ENCODE measurements at regions not wholly inside any gene's neighbourhood (a gene's known extent, or its start where the extent isn't known, plus 50 kb on each side); places are given as distances from the start of the nearest gene placed in this dataset.

DNA sequence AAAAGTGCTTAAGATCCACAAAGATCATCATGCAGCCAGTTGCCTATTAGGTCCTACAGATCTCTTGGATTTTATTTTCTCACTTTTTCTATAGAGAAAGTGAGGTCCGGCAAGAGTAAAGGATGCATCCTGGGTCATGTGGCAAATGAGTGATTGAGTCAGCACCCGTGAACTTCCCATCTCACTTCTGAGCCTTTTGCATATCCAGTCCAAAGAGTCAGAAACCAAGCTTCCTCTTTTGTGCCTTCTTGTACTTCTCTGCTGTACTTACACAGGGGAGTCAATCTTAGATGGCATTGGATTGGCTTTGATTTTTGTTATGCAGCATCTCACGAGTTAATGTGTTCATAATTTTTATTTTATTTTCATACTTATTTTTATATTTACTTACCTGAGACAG, 114.2 kb upstream of the IRX5 start:
- Histone ChIP-seq H3K27me3 (ENCODE audit: control insufficient read depth, insufficient read depth, low read length) (no peaks in the 10 kb centered on the region), H3K9me3 (ENCODE audit: control insufficient read depth, insufficient read depth, low read length) (no peaks in the 10 kb centered on the region), H3K27ac (ENCODE audit: low read depth, low read length) (no peak overlapping the region), H3K4me1 (ENCODE audit: control insufficient read depth, insufficient read depth, low read length) (no peaks in the 10 kb centered on the region), H3K4me3 (ENCODE audit: low read depth, low read length) (no peak overlapping the region), H3K36me3 (ENCODE audit: control insufficient read depth, insufficient read depth, low read length) (no peaks in the 10 kb centered on the region)
- no peak for DNase-seq (ENCODE audit: low read depth in 4 of 6, low spot score in 6 of 6)
- WGBS (ENCODE audit: insufficient coverage), result no CpG with 5 or more reads among the region's 3 CpGs

DNA sequence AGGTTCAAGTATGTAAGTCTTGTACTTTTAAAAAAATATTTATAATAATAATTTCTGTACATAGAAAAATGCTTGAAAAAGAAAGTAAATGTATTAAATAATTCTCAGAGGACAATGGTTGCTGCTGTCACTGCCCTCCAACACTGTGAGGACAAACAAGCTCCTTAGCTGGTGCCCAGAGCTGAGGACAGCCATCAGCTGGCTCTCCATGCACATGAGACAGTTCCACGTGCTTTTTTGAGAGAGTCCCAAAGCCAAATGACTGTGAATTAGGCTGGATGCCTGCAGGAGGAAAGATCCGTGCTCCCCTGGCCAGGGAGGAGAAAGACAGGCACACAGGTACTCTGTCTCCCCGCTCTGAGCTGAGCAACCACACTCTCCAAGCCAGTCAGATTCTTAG, 115.5 kb upstream of the IRX5 start:
- 81% methylated on average over 2 of the region's 3 CpGs for WGBS (ENCODE audit: insufficient coverage)
- no peak for DNase-seq (ENCODE audit: low read depth in 4 of 6, low spot score in 6 of 6)
- no peaks in the 10 kb centered on the region for H3K4me1 ChIP-seq (ENCODE audit: control insufficient read depth, insufficient read depth, low read length)
- no peaks in the 10 kb centered on the region for H3K9me3 ChIP-seq (ENCODE audit: control insufficient read depth, insufficient read depth, low read length)
- H3K4me3 ChIP-seq (ENCODE audit: low read depth, low read length), result no peak overlapping the region
- no peaks in the 10 kb centered on the region for H3K36me3 ChIP-seq (ENCODE audit: control insufficient read depth, insufficient read depth, low read length)
- no peak overlapping the region for H3K27ac ChIP-seq (ENCODE audit: low read depth, low read length)
- no peaks in the 10 kb centered on the region for H3K27me3 ChIP-seq (ENCODE audit: control insufficient read depth, insufficient read depth, low read length)

DNA sequence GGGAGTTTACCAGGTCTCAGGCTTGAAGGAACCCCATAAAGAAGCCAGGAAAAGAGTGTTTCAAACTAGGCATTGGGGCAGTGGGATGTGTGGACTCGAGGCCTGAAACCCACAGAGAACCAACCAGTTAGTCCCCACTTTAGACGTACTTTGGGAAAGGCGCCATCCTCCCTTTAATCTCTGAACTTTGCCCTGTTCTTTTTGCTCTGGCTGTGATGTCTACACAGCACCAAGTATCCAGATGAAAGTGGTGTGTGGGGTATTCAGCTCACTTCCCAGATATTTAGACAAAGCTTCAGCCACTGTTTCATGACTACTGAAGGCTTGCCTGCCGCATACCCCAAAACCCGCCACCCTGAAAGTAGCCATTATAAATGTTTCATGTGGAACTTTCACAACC, 116.9 kb upstream of the IRX5 start:
- DNase-seq (ENCODE audit: low read depth in 4 of 6, low spot score in 6 of 6), result no peak
- no peak overlapping the region for H3K4me3 ChIP-seq (ENCODE audit: low read depth, low read length)
- WGBS (ENCODE audit: insufficient coverage), result 83% methylated on average over 2 of the region's 5 CpGs
- no peaks in the 10 kb centered on the region for H3K4me1 ChIP-seq (ENCODE audit: control insufficient read depth, insufficient read depth, low read length)
- H3K27me3 ChIP-seq (ENCODE audit: control insufficient read depth, insufficient read depth, low read length), result no peaks in the 10 kb centered on the region
- no peaks in the 10 kb centered on the region for H3K9me3 ChIP-seq (ENCODE audit: control insufficient read depth, insufficient read depth, low read length)
- H3K36me3 ChIP-seq (ENCODE audit: control insufficient read depth, insufficient read depth, low read length), result no peaks in the 10 kb centered on the region
- no peak overlapping the region for H3K27ac ChIP-seq (ENCODE audit: low read depth, low read length)

DNA sequence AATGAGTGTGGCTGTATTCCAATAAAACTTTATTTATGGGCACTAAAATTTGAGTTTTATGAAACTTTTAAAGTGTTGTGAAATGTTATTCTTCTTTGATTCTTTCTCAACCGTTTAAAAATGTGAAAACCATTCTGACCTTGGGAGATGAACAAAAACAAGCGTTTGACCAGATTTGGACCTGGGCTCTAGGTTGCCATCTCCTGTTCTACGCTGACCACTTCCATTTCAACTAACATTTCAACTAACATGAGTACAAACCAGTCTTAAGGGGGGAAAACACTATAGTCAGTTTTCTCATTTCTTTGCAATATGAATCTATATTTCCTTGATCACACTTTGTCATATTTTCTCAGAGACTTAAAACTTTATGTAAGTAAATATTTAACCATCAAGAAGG, 118.4 kb upstream of the IRX5 start:
- H3K4me1 ChIP-seq (ENCODE audit: control insufficient read depth, insufficient read depth, low read length), result no peaks in the 10 kb centered on the region
- H3K27me3 ChIP-seq (ENCODE audit: control insufficient read depth, insufficient read depth, low read length), result no peaks in the 10 kb centered on the region
- H3K9me3 ChIP-seq (ENCODE audit: control insufficient read depth, insufficient read depth, low read length), result no peaks in the 10 kb centered on the region
- 60% methylated on average over 1 of the region's 3 CpGs for WGBS (ENCODE audit: insufficient coverage)
- DNase-seq (ENCODE audit: low read depth in 4 of 6, low spot score in 6 of 6), result peak in 1 of 6 donors; percentile 30
- no peaks in the 10 kb centered on the region for H3K36me3 ChIP-seq (ENCODE audit: control insufficient read depth, insufficient read depth, low read length)
- H3K27ac ChIP-seq (ENCODE audit: low read depth, low read length), result no peak overlapping the region
- H3K4me3 ChIP-seq (ENCODE audit: low read depth, low read length), result no peak overlapping the region

DNA sequence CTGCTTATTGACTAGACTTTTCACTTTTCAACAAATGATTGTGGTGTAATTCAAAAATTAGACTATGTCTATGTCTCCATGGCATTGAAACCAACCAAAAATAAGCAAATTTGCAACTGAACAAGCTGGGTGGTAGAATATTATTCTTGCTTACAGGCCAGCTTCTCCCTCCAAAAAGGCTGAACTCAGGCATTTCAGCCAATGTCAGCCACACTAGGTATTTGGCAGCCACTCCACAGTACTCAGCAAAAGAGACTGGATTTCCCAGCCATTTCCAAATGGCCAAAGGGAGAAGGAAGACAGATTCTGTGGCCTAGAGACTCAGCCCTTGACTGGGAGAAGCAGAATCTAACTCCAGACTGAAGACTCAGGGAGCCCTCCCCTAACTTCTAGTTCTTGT, 121.8 kb upstream of the IRX5 start:
- no peaks in the 10 kb centered on the region for H3K27me3 ChIP-seq (ENCODE audit: control insufficient read depth, insufficient read depth, low read length)
- no peaks in the 10 kb centered on the region for H3K4me1 ChIP-seq (ENCODE audit: control insufficient read depth, insufficient read depth, low read length)
- no peaks in the 10 kb centered on the region for H3K36me3 ChIP-seq (ENCODE audit: control insufficient read depth, insufficient read depth, low read length)
- H3K9me3 ChIP-seq (ENCODE audit: control insufficient read depth, insufficient read depth, low read length), result no peaks in the 10 kb centered on the region
- peak in 1 of 6 donors; percentile 23 for DNase-seq (ENCODE audit: low read depth in 4 of 6, low spot score in 6 of 6)
- no peak overlapping the region for H3K27ac ChIP-seq (ENCODE audit: low read depth, low read length)
- H3K4me3 ChIP-seq (ENCODE audit: low read depth, low read length), result no peak overlapping the region

DNA sequence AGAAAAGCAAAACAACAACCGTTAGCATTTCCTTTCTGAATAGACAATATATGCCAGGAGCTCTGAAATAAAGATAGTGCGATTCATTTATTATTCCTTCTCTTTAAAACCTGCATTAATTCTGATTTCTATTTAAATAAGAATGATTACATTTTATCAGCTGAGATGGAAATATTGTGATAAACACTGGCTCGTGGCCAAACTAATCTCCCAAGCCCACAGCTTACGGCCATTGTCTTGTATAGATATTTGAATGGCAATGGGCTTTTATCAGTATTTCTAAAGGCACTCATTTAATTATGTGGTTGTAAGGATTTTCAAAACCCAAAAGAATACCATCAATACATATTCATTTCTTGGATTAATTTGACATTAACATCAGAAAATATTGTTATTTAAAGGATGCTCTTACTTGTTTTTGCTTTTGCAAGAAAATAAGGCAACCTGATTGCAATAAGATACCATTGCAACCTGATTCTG, 123.7 kb upstream of the IRX5 start:
- no peaks in the 10 kb centered on the region for H3K36me3 ChIP-seq (ENCODE audit: control insufficient read depth, insufficient read depth, low read length)
- no peak overlapping the region for H3K4me3 ChIP-seq (ENCODE audit: low read depth, low read length)
- H3K4me1 ChIP-seq (ENCODE audit: control insufficient read depth, insufficient read depth, low read length), result no peaks in the 10 kb centered on the region
- 80% methylated on average over 1 of the region's 4 CpGs for WGBS (ENCODE audit: insufficient coverage)
- H3K27me3 ChIP-seq (ENCODE audit: control insufficient read depth, insufficient read depth, low read length), result no peaks in the 10 kb centered on the region
- H3K27ac ChIP-seq (ENCODE audit: low read depth, low read length), result no peak overlapping the region
- no peak for DNase-seq (ENCODE audit: low read depth in 4 of 6, low spot score in 6 of 6)
- no peaks in the 10 kb centered on the region for H3K9me3 ChIP-seq (ENCODE audit: control insufficient read depth, insufficient read depth, low read length)

DNA sequence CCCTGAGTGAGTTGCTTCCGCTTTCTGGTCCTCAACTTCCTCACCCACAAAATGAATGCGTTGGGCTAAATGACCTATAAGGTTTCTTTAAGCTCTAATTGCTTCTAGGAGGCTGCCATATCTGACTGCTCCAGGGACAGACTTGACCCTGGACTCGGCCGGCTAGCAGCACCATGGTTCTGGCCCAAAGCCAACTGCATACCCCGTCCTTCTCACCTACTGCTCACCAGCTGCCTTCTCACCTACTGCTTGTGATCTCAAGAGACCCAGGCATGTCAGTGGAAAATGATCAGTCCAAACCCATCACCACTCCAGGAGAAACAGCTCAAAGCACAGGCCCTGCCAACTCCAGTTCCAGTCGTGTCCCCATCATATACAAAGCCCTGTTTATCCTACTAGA, 124.3 kb upstream of the IRX5 start:
- no peak for DNase-seq (ENCODE audit: low read depth in 4 of 6, low spot score in 6 of 6)
- Histone ChIP-seq H3K36me3 (ENCODE audit: control insufficient read depth, insufficient read depth, low read length) (no peaks in the 10 kb centered on the region), H3K27ac (ENCODE audit: low read depth, low read length) (no peak overlapping the region), H3K4me3 (ENCODE audit: low read depth, low read length) (no peak overlapping the region), H3K4me1 (ENCODE audit: control insufficient read depth, insufficient read depth, low read length) (no peaks in the 10 kb centered on the region), H3K9me3 (ENCODE audit: control insufficient read depth, insufficient read depth, low read length) (no peaks in the 10 kb centered on the region), H3K27me3 (ENCODE audit: control insufficient read depth, insufficient read depth, low read length) (no peaks in the 10 kb centered on the region)
- 85% methylated on average over 5 of the region's 6 CpGs for WGBS (ENCODE audit: insufficient coverage)

DNA sequence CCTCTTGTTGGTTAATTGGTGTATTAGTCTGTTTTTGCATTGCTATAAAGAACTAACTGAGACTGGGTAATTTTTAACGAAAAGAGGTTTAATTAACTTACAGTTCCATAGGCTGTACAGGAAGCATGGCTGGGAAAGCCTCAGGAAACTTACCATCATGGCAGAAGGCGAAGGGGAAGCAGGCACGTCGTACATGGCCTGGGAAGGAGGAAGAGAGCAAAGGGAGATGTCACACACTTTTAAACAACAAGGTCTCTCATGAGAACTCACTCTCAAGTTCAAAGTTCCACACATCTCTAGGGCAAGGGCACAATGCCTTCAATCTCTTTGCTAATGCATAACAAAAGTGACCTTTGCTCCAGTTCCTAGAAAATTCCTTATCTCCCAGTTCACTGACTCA, 125.0 kb upstream of the IRX5 start:
- H3K36me3 ChIP-seq (ENCODE audit: control insufficient read depth, insufficient read depth, low read length), result no peaks in the 10 kb centered on the region
- H3K27me3 ChIP-seq (ENCODE audit: control insufficient read depth, insufficient read depth, low read length), result no peaks in the 10 kb centered on the region
- H3K9me3 ChIP-seq (ENCODE audit: control insufficient read depth, insufficient read depth, low read length), result no peaks in the 10 kb centered on the region
- H3K4me3 ChIP-seq (ENCODE audit: low read depth, low read length), result no peak overlapping the region
- no peak for DNase-seq (ENCODE audit: low read depth in 4 of 6, low spot score in 6 of 6)
- WGBS (ENCODE audit: insufficient coverage), result no CpG with 5 or more reads among the region's 4 CpGs
- no peak overlapping the region for H3K27ac ChIP-seq (ENCODE audit: low read depth, low read length)
- no peaks in the 10 kb centered on the region for H3K4me1 ChIP-seq (ENCODE audit: control insufficient read depth, insufficient read depth, low read length)

DNA sequence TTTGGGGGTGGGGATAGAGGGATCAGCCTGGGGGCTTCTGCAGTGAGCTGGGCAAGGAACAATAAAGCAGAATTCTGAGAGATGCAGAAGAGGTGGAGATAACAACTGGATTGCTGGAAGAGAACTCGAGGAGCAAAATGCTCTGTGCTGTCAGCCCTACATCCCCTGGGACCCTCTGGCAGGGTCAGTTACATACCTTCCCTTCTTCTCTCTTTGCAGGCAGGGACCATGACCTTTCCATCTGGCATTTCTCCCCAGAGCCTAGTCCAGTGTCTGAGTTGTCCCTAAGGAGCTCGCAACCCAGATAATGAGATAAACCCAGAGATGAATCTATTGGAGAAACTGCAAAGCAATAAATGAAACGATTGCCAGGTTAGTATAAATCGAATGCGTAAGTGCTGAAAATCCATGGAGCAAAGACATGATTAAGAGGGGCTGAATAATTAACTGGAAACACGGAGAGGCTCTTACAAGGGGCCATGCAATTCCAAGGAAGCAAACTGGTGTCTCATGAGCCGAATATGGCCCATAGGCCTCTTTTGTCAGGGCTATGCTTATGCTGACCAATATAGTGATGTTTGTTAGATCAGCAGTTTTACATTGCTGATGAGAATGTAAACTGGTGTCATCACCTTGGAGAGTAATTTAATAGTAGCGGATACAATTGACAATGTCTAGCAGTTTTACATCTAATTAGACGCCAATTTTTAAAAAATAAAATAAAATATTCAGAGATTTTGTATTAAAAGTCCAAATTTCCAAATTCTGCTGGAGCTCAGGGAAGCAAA, 129.4 kb upstream of the IRX5 start:
- Histone ChIP-seq H3K9me3 (ENCODE audit: control insufficient read depth, insufficient read depth, low read length) (no peaks in the 10 kb centered on the region), H3K4me3 (ENCODE audit: low read depth, low read length) (no peak overlapping the region), H3K4me1 (ENCODE audit: control insufficient read depth, insufficient read depth, low read length) (no peaks in the 10 kb centered on the region), H3K36me3 (ENCODE audit: control insufficient read depth, insufficient read depth, low read length) (no peaks in the 10 kb centered on the region), H3K27ac (ENCODE audit: low read depth, low read length) (no peak overlapping the region), H3K27me3 (ENCODE audit: control insufficient read depth, insufficient read depth, low read length) (no peaks in the 10 kb centered on the region)
- WGBS (ENCODE audit: insufficient coverage), result 67% methylated on average over 6 of the region's 9 CpGs
- DNase-seq (ENCODE audit: low read depth in 4 of 6, low spot score in 6 of 6), result peak in 1 of 6 donors; percentile 30

DNA sequence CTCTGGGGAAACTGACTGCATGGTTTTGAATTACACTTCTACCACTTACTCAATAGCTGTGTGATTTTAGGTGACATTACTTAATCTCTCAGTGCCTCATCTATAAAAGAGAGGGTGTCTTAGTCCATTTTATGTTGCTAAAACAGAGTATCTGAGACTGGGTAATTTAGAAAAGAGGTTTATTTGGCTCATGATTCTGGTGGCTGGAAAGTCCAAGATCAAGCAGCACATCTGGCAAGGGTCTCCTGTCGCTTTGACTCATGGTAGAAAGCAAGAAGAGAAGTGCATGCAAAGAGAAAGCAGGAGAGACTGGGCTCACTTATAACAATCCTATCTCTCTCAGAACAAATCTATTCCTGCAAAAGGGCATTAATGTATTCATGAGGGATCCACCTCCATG, 132.4 kb upstream of the IRX5 start:
- Histone ChIP-seq H3K4me3 (ENCODE audit: low read depth, low read length) (no peak overlapping the region), H3K4me1 (ENCODE audit: control insufficient read depth, insufficient read depth, low read length) (no peaks in the 10 kb centered on the region), H3K27ac (ENCODE audit: low read depth, low read length) (no peak overlapping the region), H3K9me3 (ENCODE audit: control insufficient read depth, insufficient read depth, low read length) (no peaks in the 10 kb centered on the region), H3K27me3 (ENCODE audit: control insufficient read depth, insufficient read depth, low read length) (no peaks in the 10 kb centered on the region), H3K36me3 (ENCODE audit: control insufficient read depth, insufficient read depth, low read length) (no peaks in the 10 kb centered on the region)
- DNase-seq (ENCODE audit: low read depth in 4 of 6, low spot score in 6 of 6), result no peak
- WGBS (ENCODE audit: insufficient coverage), result no CpG with 5 or more reads among the region's 1 CpG

All from spinal cord (tissue), 9 donors.